HepG2 (cell line): ENCODE measurements at regions not wholly inside any gene's neighbourhood (a gene's known extent, or its start where the extent isn't known, plus 50 kb on each side); places are given as distances from the start of the nearest gene placed in this dataset.

Experiments
- E2F2 ChIP-seq: sonication (generic); formaldehyde crosslinking; IDR thresholded peaks from 2 replicates; pipeline ENCODE4 v1.4.0; 2020; ENCODE audit warnings: missing genetic modification reagents, borderline replicate concordance
- JARID2 ChIP-seq: sonication (generic); formaldehyde crosslinking; IDR thresholded peaks from 2 replicates; pipeline ENCODE4 v1.8.1; 2023; ENCODE audit warnings: missing genetic modification reagents, inconsistent platforms; ENCODE audit not compliant: insufficient replicate concordance
- JUND ChIP-seq: sonication (generic); formaldehyde crosslinking; IDR thresholded peaks from 2 replicates; pipeline ENCODE4 v1.8.0; 2022; ENCODE audit warnings: mild to moderate bottlenecking, missing genetic modification reagents
- KLF9 ChIP-seq: IDR thresholded peaks from 2 replicates; pipeline ENCODE4 v1.6.1; 2016; ENCODE audit warnings: low read depth
- NR0B2 ChIP-seq: sonication (generic); formaldehyde crosslinking; IDR thresholded peaks from 2 replicates; pipeline ENCODE4 v1.4.0; 2020; ENCODE audit warnings: mild to moderate bottlenecking, missing genetic modification reagents
- PAWR ChIP-seq: sonication (generic); formaldehyde crosslinking; IDR thresholded peaks from 2 replicates; pipeline ENCODE4 v1.4.0; 2020; ENCODE audit warnings: missing genetic modification reagents, mild to moderate bottlenecking, borderline replicate concordance
- PRDM15 ChIP-seq: sonication (generic); formaldehyde crosslinking; IDR thresholded peaks from 2 replicates; pipeline ENCODE4 v1.4.0; 2020; ENCODE audit warnings: missing genetic modification reagents
- PRPF4 ChIP-seq: fragments of 200-400 bp; formaldehyde crosslinking; IDR thresholded peaks from 2 replicates; pipeline ENCODE4 v1.6.1; 2016; ENCODE audit warnings: low read length, low read depth; ENCODE audit not compliant: poor library complexity, severe bottlenecking
- RBFOX2 ChIP-seq: fragments of 200-400 bp; formaldehyde crosslinking; IDR thresholded peaks from 2 replicates; pipeline ENCODE4 v1.6.1; 2017; ENCODE audit warnings: low read depth, mild to moderate bottlenecking, low read length
- TFDP2 ChIP-seq: sonication (generic); formaldehyde crosslinking; IDR thresholded peaks from 2 replicates; pipeline ENCODE4 v1.4.0; 2020; ENCODE audit warnings: missing genetic modification reagents
- ZBTB7A ChIP-seq: sonication (generic); formaldehyde crosslinking; IDR thresholded peaks from 2 replicates; pipeline ENCODE4 v1.8.0; 2022; ENCODE audit warnings: mild to moderate bottlenecking, missing genetic modification reagents
- ZFP36L2 ChIP-seq: sonication (generic); formaldehyde crosslinking; IDR thresholded peaks from 2 replicates; pipeline ENCODE4 v1.4.0; 2020; ENCODE audit warnings: missing genetic modification reagents
- ZNF121 ChIP-seq: sonication (generic); formaldehyde crosslinking; IDR thresholded peaks from 2 replicates; pipeline ENCODE4 v1.5.0; 2020; ENCODE audit warnings: mild to moderate bottlenecking, missing genetic modification reagents
- ZNF124 ChIP-seq: sonication (generic); formaldehyde crosslinking; IDR thresholded peaks from 2 replicates; pipeline ENCODE4 v1.4.0; 2020; ENCODE audit warnings: missing genetic modification reagents
- ZNF557 ChIP-seq: sonication (generic); formaldehyde crosslinking; IDR thresholded peaks from 2 replicates; pipeline ENCODE4 v1.4.0; 2020; ENCODE audit warnings: missing genetic modification reagents
- ZNF773 ChIP-seq: sonication (generic); formaldehyde crosslinking; IDR thresholded peaks from 2 replicates; pipeline ENCODE4 v1.4.0; 2020; ENCODE audit warnings: missing genetic modification reagents, borderline replicate concordance
- TF ChIP-seq, protein P1 (sequence below): sonication (generic); formaldehyde crosslinking; IDR thresholded peaks from 2 replicates; pipeline ENCODE4 v1.5.1; 2020; ENCODE audit warnings: missing genetic modification reagents, mild to moderate bottlenecking, borderline replicate concordance

- TF ChIP-seq JARID2 (CRISPR knock-in tag), result no peak
- TF ChIP-seq ZNF557 (CRISPR knock-in tag), result no peak
- no peak for TF ChIP-seq ZNF773
- no peak for TF ChIP-seq PRPF4
- no peak for TF ChIP-seq PRDM15 (CRISPR knock-in tag)
- TF ChIP-seq, protein P1, sequence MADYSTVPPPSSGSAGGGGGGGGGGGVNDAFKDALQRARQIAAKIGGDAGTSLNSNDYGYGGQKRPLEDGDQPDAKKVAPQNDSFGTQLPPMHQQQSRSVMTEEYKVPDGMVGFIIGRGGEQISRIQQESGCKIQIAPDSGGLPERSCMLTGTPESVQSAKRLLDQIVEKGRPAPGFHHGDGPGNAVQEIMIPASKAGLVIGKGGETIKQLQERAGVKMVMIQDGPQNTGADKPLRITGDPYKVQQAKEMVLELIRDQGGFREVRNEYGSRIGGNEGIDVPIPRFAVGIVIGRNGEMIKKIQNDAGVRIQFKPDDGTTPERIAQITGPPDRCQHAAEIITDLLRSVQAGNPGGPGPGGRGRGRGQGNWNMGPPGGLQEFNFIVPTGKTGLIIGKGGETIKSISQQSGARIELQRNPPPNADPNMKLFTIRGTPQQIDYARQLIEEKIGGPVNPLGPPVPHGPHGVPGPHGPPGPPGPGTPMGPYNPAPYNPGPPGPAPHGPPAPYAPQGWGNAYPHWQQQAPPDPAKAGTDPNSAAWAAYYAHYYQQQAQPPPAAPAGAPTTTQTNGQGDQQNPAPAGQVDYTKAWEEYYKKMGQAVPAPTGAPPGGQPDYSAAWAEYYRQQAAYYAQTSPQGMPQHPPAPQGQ (CRISPR knock-in tag), result no peak
- no peak for TF ChIP-seq TFDP2 (CRISPR knock-in tag)
- no peak for TF ChIP-seq ZBTB7A (CRISPR knock-in tag)
- TF ChIP-seq E2F2 (CRISPR knock-in tag), result no peak
- no peak for TF ChIP-seq PAWR (CRISPR knock-in tag)
- no peak for TF ChIP-seq ZNF124 (CRISPR knock-in tag)
- no peak for TF ChIP-seq ZFP36L2 (CRISPR knock-in tag)
- no peak for TF ChIP-seq JUND (CRISPR knock-in tag)
- no peak for TF ChIP-seq NR0B2 (CRISPR knock-in tag)
- no peak for TF ChIP-seq KLF9
- TF ChIP-seq ZNF121 (CRISPR knock-in tag), result no peak
- TF ChIP-seq RBFOX2, result no peak
These were observed 56.7 kb downstream of the CYRIA start (continued) for GRCh38 chr2:16608661-16609643.
